HG03039 (cell line): ENCODE measurements at regions not wholly inside any gene's neighbourhood (a gene's known extent, or its start where the extent isn't known, plus 50 kb on each side); places are given as distances from the start of the nearest gene placed in this dataset.
"Not testable (repeated sequence)": the region's sequence is repeated elsewhere in the genome, so short reads cannot be mapped to it uniquely, and the experiment has no call there.

Experiments used
- ATAC-seq: cut with Tn5 transposase; IDR thresholded peaks from one replicate; pipeline ENCODE4 v1.9.1; 2021; ENCODE audit warnings: mild to moderate bottlenecking, moderate library complexity; ENCODE audit not compliant: unreplicated experiment

DNA sequence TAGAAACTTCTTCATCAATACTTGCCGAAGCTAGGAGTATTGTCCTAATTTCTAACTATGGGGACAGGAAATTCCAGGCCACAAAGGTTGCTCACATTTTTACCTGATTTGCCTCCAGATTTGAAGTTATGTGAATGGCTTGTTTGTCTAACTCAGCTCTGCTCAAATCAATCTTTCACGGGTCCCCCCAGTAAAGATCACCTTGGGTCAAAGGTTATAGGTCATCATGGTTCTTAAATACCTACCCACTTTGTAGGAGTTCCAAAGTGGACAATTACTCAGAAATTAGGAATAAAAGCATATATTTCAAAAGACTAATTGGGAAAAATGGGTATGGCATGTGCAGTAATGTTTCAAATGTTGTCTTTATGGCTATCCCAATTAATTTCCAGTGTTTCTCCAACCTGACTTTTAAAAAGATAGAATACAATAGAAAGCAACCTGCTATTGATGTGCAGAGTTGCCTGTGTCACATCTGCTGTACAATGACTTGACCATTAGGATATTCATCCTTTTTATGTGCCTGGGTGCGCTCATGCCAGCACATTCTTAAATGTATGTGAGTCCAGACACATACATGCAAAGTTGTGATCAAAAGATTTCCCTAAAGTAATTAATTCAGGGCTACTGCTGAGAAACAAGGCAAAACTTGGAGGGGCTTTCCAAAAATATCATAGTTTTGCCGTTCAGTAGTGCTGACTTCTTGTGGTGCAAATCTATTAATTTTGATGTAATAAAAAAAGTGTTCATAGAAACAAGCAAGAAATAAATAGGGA, 126.1 kb downstream of the MYCN start:
- ATAC-seq = no peak

DNA sequence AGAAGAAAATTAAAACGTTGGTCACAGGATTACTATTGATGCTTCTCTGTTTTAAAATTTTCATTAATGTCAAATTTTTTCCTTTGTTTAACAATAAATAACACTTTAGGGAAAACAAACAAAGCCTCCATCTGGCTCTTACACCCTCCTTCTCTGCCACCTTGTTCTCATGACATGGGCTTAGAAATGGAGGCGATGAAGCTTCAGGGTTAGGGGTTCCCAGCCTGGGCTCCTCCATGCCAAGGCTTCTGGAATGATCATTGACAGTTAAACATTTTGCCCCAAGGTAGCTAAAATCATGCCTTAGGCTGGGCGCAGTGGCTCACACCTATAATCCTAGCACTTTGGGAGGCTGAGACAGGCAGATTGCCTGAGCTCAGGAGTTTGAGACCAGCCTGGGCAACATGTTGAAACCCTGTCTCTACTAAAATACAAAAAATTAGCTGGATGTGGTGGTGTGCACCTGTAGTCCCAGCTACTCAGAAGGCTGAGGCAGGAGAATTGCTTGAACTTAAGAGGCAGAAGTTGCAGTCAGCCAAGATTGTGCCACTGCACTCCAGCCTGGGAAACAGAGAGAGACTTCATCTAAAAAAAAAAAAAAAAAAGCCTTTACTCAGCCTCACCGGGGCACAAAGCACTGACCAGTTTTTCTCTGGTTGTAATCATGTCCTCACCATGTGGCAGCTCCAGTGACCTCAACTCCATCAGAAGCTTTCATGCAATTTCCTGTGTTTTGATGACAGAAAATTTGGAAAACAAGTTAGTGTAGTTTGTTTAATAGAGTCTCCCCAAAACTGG, 125.1 kb downstream of the MYCN start:
- not testable (repeated sequence) for ATAC-seq

DNA sequence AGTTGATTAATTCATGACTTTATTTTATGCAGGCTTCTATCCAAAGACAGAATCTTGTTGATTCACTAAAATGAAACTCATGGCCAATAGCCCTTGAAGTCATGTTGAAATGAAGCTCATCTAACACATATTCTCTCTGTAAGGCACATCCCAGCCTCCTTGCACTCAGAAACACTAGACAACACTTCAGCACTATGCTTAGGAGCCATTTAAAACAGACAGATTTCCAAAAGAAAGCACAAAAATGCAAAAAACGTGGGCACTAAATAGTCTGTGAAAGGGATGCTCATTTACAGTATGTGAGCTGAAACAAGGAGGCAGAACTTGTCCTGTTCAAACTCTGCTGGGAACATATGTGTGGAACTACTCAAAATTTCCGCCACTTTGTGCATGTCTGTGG, 124.4 kb downstream of the MYCN start:
- ATAC-seq = no peak

DNA sequence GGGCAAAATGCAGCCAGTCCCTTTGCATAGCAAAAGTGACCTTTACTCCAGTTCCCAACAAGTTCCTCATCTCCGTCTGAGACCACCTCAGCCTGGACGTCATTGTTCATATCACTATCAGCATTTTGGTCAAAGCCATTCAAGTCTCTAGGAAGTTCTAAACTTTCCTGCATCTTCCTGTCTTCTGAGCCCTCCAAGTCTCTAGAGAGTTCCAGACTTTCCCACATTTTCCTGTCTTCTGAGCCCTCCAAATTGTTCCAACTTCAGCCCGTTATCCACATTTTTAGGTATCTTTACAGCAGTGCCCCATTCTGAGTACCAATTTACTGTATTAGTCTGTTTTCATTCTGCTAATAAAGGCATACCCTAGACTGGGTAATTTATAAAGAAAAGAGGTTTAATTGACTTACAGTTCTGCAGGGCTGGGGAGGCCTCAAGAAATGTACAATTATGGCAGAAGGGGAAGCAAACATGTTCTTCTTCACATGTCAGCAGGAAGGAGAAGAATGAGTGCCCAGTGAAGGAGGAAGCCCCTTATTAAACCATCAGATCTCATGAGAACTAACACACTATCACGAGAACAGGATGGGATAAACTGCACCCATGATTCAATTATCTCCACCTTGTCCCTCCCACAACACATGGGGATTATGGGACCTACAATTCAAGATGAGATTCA, 123.7 kb downstream of the MYCN start:
- no peak for ATAC-seq

DNA sequence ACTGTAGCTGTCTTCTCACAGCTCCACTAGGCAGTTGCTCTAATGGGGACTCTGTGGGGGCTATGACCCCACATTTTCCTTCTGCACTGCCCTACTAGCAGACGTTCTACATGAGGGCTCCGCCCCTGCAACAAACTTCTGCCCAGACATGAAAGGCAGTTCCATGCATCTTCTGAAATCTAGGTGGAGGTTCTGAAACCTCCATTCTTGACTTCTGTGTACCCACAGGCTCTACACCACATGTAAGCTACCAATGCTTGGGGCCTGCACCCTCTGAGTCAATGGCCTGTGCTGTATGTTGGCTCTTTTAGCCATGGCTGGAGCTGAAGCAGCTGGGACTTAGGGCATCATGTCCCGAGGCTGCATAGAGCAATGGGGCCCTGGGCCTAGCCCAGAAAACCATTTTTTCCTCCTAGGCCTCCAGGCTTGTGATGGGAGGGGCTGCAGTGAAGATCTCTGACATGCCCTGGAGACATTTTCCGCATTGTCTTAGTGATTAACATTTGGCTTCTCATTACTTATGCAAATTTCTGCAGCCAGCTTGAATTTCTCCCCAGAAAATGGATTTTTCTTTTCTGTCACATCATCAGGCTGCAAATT, 123.0 kb downstream of the MYCN start:
- ATAC-seq = no peak

DNA sequence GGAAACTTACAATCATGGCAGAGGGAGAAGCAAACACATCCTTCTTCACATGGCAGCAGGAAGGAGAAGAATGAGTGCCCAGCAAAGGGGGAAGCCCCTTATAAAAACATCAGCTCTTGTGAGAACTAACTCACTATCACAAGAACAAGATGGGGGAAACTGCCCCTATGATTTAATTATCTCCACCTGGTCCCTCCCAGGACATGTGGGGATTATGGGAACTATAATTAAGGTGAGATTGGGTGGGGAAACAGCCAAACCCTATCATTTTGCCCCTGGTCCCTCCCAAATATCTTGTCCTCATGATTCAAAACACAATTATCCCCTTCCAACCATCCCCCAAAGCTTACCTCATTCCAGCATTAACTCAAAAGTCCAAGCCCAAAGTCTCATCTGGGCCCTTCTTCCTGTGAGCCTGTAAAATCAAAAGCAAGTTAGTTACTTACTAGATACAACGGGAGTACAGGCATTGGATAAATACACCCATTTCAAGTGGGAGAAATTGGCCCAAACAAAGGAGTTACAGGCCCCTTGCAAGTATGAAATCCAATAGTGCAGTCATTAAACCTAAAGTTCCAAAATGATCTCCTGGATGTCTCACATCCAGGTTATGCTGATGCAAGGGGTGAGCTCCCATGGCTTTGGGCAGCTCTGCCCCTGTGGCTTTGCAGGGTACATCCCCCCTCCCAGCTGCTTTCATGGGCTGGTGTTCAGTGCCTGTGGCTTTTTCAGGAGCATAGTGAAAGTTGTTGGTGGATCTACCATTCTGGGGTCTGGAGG, 122.3 kb downstream of the MYCN start:
- no peak for ATAC-seq

DNA sequence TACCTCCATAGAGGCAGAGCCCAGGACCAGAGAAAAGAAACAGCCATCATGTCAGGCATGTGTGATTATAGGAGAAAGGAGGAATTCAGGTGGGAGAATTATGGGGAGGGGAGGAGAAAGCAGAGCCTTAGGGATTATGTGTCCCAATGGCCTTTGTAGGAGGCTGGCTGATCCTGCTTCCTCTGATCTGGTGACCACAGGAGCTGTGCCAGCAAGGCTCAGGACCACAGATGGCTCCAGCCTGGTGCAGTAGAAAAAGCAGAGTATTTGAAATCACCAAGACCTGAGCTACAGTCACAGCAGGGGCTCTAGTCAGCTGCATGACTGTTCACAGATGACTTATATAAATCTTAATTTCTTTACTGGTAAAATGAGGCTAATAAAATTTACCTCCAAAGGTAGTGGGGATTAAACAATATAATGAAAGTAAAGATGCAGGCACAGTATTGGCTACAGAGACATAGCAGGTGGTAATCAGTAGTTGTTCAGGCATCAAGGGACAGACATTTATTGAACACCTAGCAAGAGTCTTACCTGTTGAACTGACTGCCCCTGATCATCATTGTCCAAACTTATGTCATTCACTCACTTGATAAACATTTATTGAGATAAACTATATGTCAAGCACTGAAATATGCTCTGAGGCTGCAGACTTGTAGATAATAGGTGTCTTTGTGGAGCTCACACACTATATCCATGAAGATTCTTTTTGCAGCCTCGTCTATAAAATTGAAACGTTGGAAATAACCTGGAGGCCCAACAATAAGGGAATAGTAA, 121.3 kb downstream of the MYCN start:
- ATAC-seq = no peak

DNA sequence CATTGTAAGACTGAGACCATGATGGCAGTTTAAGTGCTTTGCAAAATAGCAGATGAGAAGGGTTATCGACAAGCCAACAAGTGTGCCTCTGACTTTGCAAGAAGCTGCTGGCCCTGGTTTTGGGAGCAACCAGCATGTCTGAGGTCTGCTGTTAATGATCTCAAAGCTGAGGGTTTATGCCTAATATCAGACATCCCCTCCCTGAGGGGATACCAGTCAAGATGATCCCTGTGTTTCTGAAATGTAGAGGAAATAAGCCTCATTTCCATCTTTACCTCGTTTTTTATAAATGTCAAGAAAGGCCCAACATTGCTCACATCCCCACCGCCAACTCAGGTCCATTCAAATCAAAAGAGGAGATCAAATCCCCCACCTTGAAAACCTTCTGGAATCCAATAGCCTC, 120.6 kb downstream of the MYCN start:
- ATAC-seq = no peak

DNA sequence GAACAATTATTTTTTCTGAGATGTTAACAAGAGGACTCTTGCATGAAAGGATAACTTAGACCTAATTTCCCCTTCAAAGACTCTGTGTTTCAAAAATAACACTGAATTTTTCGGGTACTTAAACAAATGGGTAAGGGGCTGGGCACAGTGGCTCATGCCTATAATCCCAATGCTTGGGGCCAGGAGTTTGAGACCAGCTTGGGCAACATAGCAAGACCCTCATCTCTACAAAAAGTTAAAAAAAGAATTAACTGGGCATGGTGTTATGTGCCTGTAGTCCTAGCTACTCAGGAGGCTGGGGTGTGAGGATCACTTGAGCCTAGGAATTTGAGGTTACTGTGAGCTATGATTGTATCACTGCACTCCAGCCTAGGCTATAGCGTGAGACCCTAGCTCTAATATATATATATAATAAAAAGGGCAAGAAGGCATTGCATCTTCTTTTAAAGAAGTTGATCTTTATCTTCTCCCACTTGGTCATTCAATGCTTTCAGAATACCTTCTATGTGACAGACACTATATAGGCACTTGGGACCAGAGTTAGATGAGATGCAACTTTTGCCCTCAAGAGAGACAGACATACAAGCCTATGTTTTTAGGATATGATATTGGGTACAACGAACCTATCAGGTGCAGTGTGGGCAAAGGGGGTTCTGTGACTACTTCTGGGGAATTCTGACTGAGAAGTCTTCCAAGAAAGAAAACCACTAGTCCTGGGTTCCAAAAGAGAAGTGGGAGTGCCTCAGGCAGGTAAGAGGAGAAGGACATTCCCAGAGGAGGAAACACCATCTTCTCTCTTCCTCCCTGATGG, 120.0 kb downstream of the MYCN start:
- no peak for ATAC-seq

DNA sequence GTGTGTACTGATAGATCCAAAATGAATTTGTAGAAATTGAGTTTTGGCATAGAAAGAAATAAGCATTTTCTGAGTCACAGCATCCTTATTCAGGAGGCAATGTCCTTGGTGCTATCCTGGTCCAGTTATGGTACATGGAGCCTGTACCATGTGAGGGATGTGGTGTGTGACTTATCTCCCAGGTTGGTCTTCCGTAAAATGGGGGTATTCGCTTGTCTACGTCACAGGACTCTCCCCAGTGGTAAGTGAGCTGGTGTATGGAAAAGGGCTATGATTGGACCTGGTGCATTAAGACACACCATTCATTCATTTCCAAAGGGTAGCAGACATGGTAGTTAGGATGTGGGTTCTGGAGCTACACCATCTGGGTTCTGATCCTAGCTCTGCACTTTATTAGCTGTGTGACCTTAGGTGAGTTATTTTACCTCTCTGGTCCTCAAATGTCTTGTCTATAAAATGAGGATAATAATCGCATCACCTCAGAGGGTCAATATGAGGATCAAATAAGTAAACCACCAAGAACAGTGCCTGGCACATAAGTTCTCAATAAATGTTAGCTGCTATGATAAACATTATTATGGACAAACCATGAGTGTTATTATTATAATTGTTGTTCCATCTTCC, 119.2 kb downstream of the MYCN start:
- no peak for ATAC-seq

DNA sequence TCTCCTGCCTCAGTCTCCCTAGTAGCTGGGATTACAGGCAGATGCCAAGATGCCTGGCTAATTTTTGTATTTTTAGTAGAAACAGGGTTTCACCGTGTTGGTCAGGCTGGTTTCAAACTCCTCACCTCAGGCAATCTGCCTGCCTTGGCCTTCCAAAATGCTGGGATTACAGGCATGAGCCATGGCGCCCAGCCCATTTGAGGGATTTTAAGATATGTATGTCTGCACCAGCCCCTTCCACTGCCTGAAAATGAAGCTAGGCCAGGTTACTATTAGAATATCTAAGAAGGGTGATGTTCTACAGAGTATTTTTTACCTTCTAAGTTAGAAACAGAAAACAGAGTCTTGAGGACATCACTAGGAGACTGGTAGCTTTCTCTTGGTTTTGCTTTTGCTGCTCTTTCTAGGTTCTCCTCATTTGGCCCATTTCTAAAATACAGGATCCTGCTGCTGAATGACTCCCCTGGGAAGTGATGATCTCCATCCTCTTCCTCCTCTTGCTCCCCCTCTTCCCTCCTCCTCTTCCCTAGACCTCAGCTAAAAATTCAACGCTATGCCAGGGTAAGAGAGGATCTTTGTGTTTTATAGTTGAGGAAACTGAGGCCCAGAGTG, 118.5 kb downstream of the MYCN start:
- ATAC-seq = no peak

DNA sequence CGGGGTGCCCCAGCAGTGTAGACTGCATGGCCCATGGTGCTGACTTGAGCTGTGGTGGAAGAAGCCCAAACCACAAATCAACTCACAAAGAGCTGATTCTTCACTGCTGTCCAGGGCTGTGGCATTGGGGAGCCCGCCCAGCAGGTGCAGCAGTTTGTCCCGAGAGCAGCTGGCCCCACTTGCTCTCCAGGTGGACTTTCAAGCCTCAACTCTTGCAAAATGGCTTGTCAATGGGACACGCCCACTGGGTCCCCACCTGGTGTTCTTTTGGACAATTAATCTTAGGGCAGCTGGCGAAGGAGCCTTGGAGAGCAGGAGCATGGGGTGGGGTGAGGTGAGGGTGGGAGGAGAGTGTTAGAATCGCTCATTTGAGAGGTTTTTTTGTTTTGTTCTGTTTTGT, 117.9 kb downstream of the MYCN start:
- no peak for ATAC-seq

DNA sequence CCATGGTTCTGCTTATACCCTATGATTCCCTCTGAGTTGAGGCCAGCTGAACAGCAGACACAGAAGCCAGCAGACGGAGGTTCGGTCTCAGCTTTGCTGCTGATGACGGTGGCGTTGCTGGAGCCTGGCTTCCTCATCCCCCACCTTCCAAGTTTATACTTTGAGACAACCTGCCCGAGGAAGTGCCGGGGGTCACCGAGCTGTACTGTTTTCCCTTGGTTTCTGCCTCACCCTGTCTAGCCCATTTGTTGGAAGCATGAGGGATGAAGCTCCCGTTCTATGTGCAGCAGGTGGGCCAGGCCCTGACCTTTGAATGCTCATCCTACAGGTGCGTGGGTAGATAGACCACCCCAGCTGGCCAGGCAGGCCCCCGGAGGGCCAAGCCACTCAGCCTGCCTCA, 117.3 kb downstream of the MYCN start:
- ATAC-seq = no peak

DNA sequence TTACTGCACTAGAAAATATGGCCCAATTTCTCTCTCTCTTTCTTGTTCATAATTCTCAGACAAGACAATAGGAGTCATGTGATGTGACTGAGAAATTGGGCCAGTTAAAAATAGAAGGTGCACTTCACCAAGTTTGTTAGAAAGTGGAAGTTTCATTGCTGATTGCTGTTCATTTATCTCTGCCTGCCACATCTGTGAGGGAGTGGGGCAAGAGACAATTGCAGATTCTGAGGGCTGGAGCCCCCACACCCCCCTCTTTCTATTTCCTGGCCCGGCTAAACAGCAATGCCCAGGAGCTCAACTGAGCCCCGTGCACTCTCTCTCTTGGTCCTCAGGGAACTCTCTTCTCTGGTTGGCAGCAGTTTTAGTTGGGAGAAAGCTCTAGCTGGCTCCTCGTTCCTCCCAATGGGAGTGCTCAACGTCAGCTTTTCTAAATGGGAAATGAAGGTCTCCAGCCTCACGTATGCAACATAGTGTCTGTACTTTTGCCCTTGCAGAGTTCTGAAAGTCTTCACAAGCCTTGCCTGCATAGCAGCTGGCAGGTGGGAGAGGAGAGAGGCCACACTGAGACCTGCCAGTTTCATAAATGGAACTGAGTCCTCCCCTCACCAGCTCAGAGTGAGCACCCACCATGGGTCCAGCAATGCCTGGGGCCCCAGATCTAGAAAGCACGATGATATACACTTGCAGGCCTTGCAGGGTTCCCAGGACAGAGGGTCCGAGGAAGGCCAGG, 115.7 kb downstream of the MYCN start:
- ATAC-seq = peak; percentile 90

DNA sequence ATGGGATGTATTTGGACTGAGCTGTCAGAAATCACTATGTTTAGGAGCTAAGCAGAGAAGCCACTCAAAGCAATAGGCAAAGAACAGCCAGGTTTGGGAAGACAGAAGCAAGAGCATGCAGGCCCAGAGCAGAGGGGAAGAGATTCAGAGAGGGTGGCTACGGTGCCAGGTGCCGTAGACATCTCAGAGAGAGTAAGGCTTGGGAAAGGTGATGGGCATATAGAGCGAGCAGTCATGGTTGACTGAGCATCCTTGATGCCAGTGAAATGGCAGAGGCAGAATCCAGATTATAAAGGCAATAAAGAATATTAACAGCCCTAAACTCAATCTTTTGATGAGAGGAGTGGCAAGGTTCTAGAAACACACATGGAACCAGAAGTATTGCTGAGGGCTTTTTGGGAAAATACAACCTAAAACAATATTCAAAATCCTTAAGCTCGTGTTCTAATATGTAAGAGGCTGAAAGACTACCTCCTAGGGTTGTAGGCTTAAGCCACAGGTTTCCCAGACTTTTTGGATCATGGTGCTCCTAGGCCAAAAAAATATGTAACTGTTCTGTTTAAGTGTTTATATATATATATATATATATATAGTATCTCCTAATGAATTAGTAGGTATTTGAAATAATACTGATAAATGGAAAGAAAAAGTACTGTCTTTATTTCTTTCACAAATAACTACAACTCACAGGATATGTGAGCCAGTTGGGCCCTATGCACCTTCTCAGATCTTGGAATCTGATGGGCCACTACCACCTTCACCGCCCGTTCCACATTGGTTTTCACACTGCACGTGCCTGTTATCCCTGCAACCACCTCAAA, 113.3 kb downstream of the MYCN start:
- ATAC-seq = no peak

DNA sequence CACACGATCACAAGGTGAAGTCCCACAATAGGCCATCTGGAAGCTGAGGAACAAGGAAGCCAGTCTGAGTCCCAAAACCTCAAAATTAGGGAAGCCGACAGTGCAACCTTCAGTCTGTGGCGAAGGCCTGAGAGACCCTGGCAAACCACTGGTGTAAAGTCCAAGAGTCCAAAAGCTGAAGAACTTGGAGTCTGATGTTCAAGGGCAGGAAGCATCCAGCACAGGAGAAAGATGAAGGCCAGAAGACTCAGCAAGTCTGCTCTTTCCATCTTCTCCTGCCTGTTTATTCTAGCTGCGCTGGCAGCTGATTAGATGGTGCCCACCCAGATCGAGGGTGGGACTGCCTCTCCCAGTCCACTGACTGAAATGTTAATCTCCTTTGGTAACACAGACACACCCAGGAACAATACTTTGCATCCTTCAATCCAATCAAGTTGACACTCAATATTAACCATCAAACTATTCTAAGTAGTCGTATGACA, 112.3 kb downstream of the MYCN start:
- ATAC-seq = not testable (repeated sequence)
